Chondrocyte (in vitro differentiated cells): ENCODE measurements at regions not wholly inside any gene's neighbourhood (a gene's known extent, or its start where the extent isn't known, plus 50 kb on each side); places are given as distances from the start of the nearest gene placed in this dataset.

ENCODE experiments used
- DNase-seq: peaks from one replicate; pipeline ENCODE4 v3.0.0; 2021; ENCODE audit warnings: mixed read lengths, low spot score
- H3K27ac Mint-ChIP-seq: one replicate; pipeline ENCODE4 v1.8.0; 2021; ENCODE audit warnings: mild to moderate bottlenecking, moderate library complexity, mixed read lengths; ENCODE audit not compliant: unreplicated experiment
- H3K27me3 Mint-ChIP-seq: 2 replicates; pipeline ENCODE4 v1.8.0; 2021; ENCODE audit warnings: low read depth, mixed read lengths
- H3K36me3 Mint-ChIP-seq: 2 replicates; pipeline ENCODE4 v1.8.0; 2021; ENCODE audit warnings: low read depth, mixed read lengths
- H3K4me1 Mint-ChIP-seq: 2 replicates; pipeline ENCODE4 v1.8.0; 2021; ENCODE audit warnings: low read depth, mild to moderate bottlenecking, mixed read lengths
- H3K4me3 Mint-ChIP-seq: one replicate; pipeline ENCODE4 v1.8.0; 2021; ENCODE audit warnings: mild to moderate bottlenecking, moderate library complexity, mixed read lengths; ENCODE audit not compliant: unreplicated experiment
- H3K9me3 Mint-ChIP-seq: 2 replicates; pipeline ENCODE4 v1.8.0; 2021; ENCODE audit warnings: low read depth, mixed read lengths
- CTCF ChIP-seq: fragments of 200-600 bp; sonication (generic); IDR thresholded peaks from 2 replicates; pipeline ENCODE4 v1.5.0; 2021; ENCODE audit warnings: antibody characterized with exemption, mild to moderate bottlenecking, moderate library complexity

- DNase-seq: no peak
- no peaks in the 10 kb centered on the region for H3K36me3 Mint-ChIP-seq
- H3K4me3 Mint-ChIP-seq: no peak overlapping the region
- peaks cover 13% of the 10 kb centered on the region for H3K27me3 Mint-ChIP-seq
- H3K4me1 Mint-ChIP-seq: no peaks in the 10 kb centered on the region
- TF ChIP-seq CTCF: no peak
- no peak overlapping the region for H3K27ac Mint-ChIP-seq
- H3K9me3 Mint-ChIP-seq: no peaks in the 10 kb centered on the region
These were observed 53.6 kb upstream of the ANKFN1 start for GRCh38 chr17:56099649-56100048.
